Fibroblast of lung (primary cell): ENCODE measurements at regions not wholly inside any gene's neighbourhood (a gene's known extent, or its start where the extent isn't known, plus 50 kb on each side); places are given as distances from the start of the nearest gene placed in this dataset.

ENCODE experiments used
- DNase-seq, 2 donors: peaks; one replicate each; pipeline versions ENCODE4 v3.0.0 to v3.0.0-alpha.2; 2010; ENCODE audit warnings: low read depth in 2 of 2
- H2AFZ ChIP-seq: 2 replicates; pipeline ENCODE4 v1.5.1; 2012; ENCODE audit warnings: low read length, control low read depth, inconsistent platforms
- H3K27ac ChIP-seq: 2 replicates; pipeline ENCODE4 v1.5.1; 2011; ENCODE audit warnings: low read length, control low read depth; ENCODE audit not compliant: insufficient read depth
- H3K27me3 ChIP-seq: 2 replicates; pipeline ENCODE4 v1.5.1; 2011; ENCODE audit warnings: mild to moderate bottlenecking, low read length; ENCODE audit not compliant: control insufficient read depth, insufficient read depth
- H3K36me3 ChIP-seq: 2 replicates; pipeline ENCODE4 v1.5.1; 2011; ENCODE audit warnings: low read length; ENCODE audit not compliant: control insufficient read depth, insufficient read depth
- H3K4me1 ChIP-seq: 2 replicates; pipeline ENCODE4 v1.5.1; 2011; ENCODE audit warnings: low read length; ENCODE audit not compliant: control insufficient read depth, insufficient read depth; ENCODE audit errors: extremely low read depth
- H3K4me2 ChIP-seq: 2 replicates; pipeline ENCODE4 v1.5.1; 2011; ENCODE audit warnings: low read length, control low read depth; ENCODE audit not compliant: insufficient read depth; ENCODE audit errors: extremely low read depth
- H3K4me3 ChIP-seq, 4 experiments: fragments of 200-600 bp in 1 of 4; sonication (generic) in 1 of 4; replicated peaks in 1 of 4; 2 replicates each; pipeline ENCODE4 v1.5.1; 2011 to 2016; ENCODE audit warnings: low read length in 4 of 4, low read depth in 3 of 4, mild to moderate bottlenecking in 3 of 4, control low read depth in 2 of 4, inconsistent platforms in 1 of 4, mixed read lengths in 1 of 4; ENCODE audit not compliant: insufficient read depth in 1 of 4; ENCODE audit errors: control extremely low read depth in 1 of 4
- H3K79me2 ChIP-seq: 2 replicates; pipeline ENCODE4 v1.5.1; 2012; ENCODE audit warnings: mild to moderate bottlenecking, low read length, inconsistent platforms; ENCODE audit not compliant: control insufficient read depth, insufficient read depth
- H3K9ac ChIP-seq: 2 replicates; pipeline ENCODE4 v1.5.1; 2011; ENCODE audit warnings: mild to moderate bottlenecking, low read length, control low read depth; ENCODE audit not compliant: insufficient read depth
- H3K9me3 ChIP-seq: 2 replicates; pipeline ENCODE4 v1.5.1; 2012; ENCODE audit warnings: low read depth, low read length; ENCODE audit not compliant: control insufficient read depth, insufficient read depth
- H4K20me1 ChIP-seq: 2 replicates; pipeline ENCODE4 v1.5.1; 2011; ENCODE audit warnings: low read length; ENCODE audit not compliant: control insufficient read depth, insufficient read depth; ENCODE audit errors: extremely low read depth
- CTCF ChIP-seq, 2 donors: IDR thresholded peaks in 1 of 2; conservative IDR thresholded peaks in 1 of 2; 1 replicate in 1 of 2; 2 replicates in 1 of 2; pipeline ENCODE4 v1.5.1; 2011 to 2012; ENCODE audit warnings: low read length in 2 of 2, control low read depth in 1 of 2, inconsistent platforms in 1 of 2, low read depth in 1 of 2, mild to moderate bottlenecking in 1 of 2
- EZH2 ChIP-seq: IDR thresholded peaks from 2 replicates; pipeline ENCODE4 v1.5.1; 2012; ENCODE audit warnings: low read length, control low read depth, mild to moderate bottlenecking; ENCODE audit errors: missing control alignments

- H3K27me3 ChIP-seq: no peaks in the 10 kb centered on the region
- H3K79me2 ChIP-seq: no peaks in the 10 kb centered on the region
- DNase-seq: no peak
- H3K27ac ChIP-seq: no peak overlapping the region
- no peak overlapping the region for H3K9ac ChIP-seq
- no peak overlapping the region for H3K4me2 ChIP-seq
- no peak for TF ChIP-seq CTCF (conservative IDR thresholded peaks at IDR 0.05 in 1 of 2, IDR thresholded peaks at IDR 0.05 in 1 of 2; ENCODE audit: low read depth in 1 of 2, low read length in 2 of 2)
- TF ChIP-seq EZH2: no peak
- peaks cover 13% of the 10 kb centered on the region for H3K4me1 ChIP-seq
- H3K9me3 ChIP-seq: no peaks in the 10 kb centered on the region
- H3K36me3 ChIP-seq: no peaks in the 10 kb centered on the region
- no peak overlapping the region for H2AFZ ChIP-seq
- H3K4me3 ChIP-seq: no peak overlapping the region
- H4K20me1 ChIP-seq: no peaks in the 10 kb centered on the region
Observed at GRCh38 chr6:132088150-132088549, 137.0 kb upstream of the CCN2 start.

- DNase-seq: peak; percentile 66 to 77
- no peaks in the 10 kb centered on the region for H3K9me3 ChIP-seq
- no peaks in the 10 kb centered on the region for H3K79me2 ChIP-seq
- no peaks in the 10 kb centered on the region for H3K27me3 ChIP-seq
- no peaks in the 10 kb centered on the region for H3K36me3 ChIP-seq
- no peak for TF ChIP-seq CTCF (conservative IDR thresholded peaks at IDR 0.05 in 1 of 2, IDR thresholded peaks at IDR 0.05 in 1 of 2; ENCODE audit: low read depth in 1 of 2, low read length in 2 of 2)
- no peak for TF ChIP-seq EZH2
- H4K20me1 ChIP-seq: no peaks in the 10 kb centered on the region
- no peak overlapping the region for H3K9ac ChIP-seq
- H3K4me3 ChIP-seq: no peak overlapping the region
- H2AFZ ChIP-seq: no peak overlapping the region
- H3K27ac ChIP-seq: no peak overlapping the region
- peaks cover 13% of the 10 kb centered on the region for H3K4me1 ChIP-seq
- no peak overlapping the region for H3K4me2 ChIP-seq
Observed at GRCh38 chr6:132087391-132087790, 136.2 kb upstream of the CCN2 start.

GRCh38 chr6:132085731-132086130 lies 134.6 kb upstream of the CCN2 start:
- Histone ChIP-seq H3K27ac (peak overlapping the region; percentile 93), H3K4me2 (peak overlapping the region; percentile 39), H3K9ac (peak overlapping the region; percentile 55), H3K36me3 (no peaks in the 10 kb centered on the region), H3K27me3 (no peaks in the 10 kb centered on the region), H3K79me2 (no peaks in the 10 kb centered on the region), H4K20me1 (no peaks in the 10 kb centered on the region), H3K4me3 (no peak overlapping the region), H3K9me3 (no peaks in the 10 kb centered on the region), H2AFZ (no peak overlapping the region), H3K4me1 (peaks cover 13% of the 10 kb centered on the region)
- peak in 1 of 2 donors; percentile 20 for DNase-seq
- no peak for TF ChIP-seq CTCF (conservative IDR thresholded peaks at IDR 0.05 in 1 of 2, IDR thresholded peaks at IDR 0.05 in 1 of 2; ENCODE audit: low read depth in 1 of 2, low read length in 2 of 2)
- TF ChIP-seq EZH2: no peak
